WTC11 (cell line): ENCODE measurements at regions not wholly inside any gene's neighbourhood (a gene's known extent, or its start where the extent isn't known, plus 50 kb on each side); places are given as distances from the start of the nearest gene placed in this dataset.

Source experiments
- ATF1 ChIP-seq: sonication (generic); formaldehyde crosslinking; IDR thresholded peaks from 2 replicates; pipeline ENCODE4 v1.8.1; 2023; ENCODE audit warnings: mild to moderate bottlenecking, moderate library complexity, missing genetic modification reagents
- CBFB ChIP-seq: sonication (generic); formaldehyde crosslinking; IDR thresholded peaks from 2 replicates; pipeline ENCODE4 v1.8.1; 2022; ENCODE audit warnings: mild to moderate bottlenecking, low read depth, missing genetic modification reagents
- CREM ChIP-seq: sonication (generic); formaldehyde crosslinking; IDR thresholded peaks from 2 replicates; pipeline ENCODE4 v1.8.1; 2022; ENCODE audit warnings: mild to moderate bottlenecking, missing genetic modification reagents, moderate library complexity
- FOXJ3 ChIP-seq: sonication (generic); formaldehyde crosslinking; IDR thresholded peaks from 2 replicates; pipeline ENCODE4 v1.9.0; 2021; ENCODE audit warnings: missing genetic modification reagents, mild to moderate bottlenecking, borderline replicate concordance
- FOXK1 ChIP-seq: sonication (generic); formaldehyde crosslinking; IDR thresholded peaks from 2 replicates; pipeline ENCODE4 v1.8.0; 2022; ENCODE audit warnings: mild to moderate bottlenecking, moderate library complexity, missing genetic modification reagents
- NR2C2 ChIP-seq: sonication (generic); formaldehyde crosslinking; IDR thresholded peaks from 2 replicates; pipeline ENCODE4 v1.8.0; 2022; ENCODE audit warnings: mild to moderate bottlenecking, missing genetic modification reagents
- TEAD4 ChIP-seq: sonication (generic); formaldehyde crosslinking; IDR thresholded peaks from 2 replicates; pipeline ENCODE4 v1.8.0; 2022; ENCODE audit warnings: mild to moderate bottlenecking, missing genetic modification reagents
- ZNF138 ChIP-seq: sonication (generic); formaldehyde crosslinking; conservative IDR thresholded peaks from 2 replicates; pipeline ENCODE4 v1.8.1; 2022; ENCODE audit warnings: mild to moderate bottlenecking, moderate library complexity, missing genetic modification reagents
- TF ChIP-seq, protein P1 (sequence below): fragments of 200-600 bp; IDR thresholded peaks from 2 replicates; pipeline ENCODE4 v1.8.0; 2022; ENCODE audit warnings: antibody characterized with exemption
- TF ChIP-seq, protein P2 (sequence below): sonication (generic); formaldehyde crosslinking; IDR thresholded peaks from 2 replicates; pipeline ENCODE4 v1.8.1; 2023; ENCODE audit warnings: mild to moderate bottlenecking, missing genetic modification reagents, borderline replicate concordance
- TF ChIP-seq, protein P3 (sequence below): sonication (generic); formaldehyde crosslinking; IDR thresholded peaks from 2 replicates; pipeline ENCODE4 v1.8.1; 2023; ENCODE audit warnings: mild to moderate bottlenecking, missing genetic modification reagents, moderate library complexity
- TF ChIP-seq, protein P4 (sequence below): sonication (generic); formaldehyde crosslinking; IDR thresholded peaks from 2 replicates; pipeline ENCODE4 v1.8.0; 2022; ENCODE audit warnings: mild to moderate bottlenecking, missing genetic modification reagents
- TF ChIP-seq, protein P5 (sequence below): sonication (generic); formaldehyde crosslinking; IDR thresholded peaks from 2 replicates; pipeline ENCODE4 v1.8.1; 2022; ENCODE audit warnings: low read depth, missing genetic modification reagents, borderline replicate concordance
- TF ChIP-seq, protein P6 (sequence below): sonication (generic); formaldehyde crosslinking; IDR thresholded peaks from 2 replicates; pipeline ENCODE4 v1.8.0; 2022; ENCODE audit warnings: mild to moderate bottlenecking, missing genetic modification reagents

DNA sequence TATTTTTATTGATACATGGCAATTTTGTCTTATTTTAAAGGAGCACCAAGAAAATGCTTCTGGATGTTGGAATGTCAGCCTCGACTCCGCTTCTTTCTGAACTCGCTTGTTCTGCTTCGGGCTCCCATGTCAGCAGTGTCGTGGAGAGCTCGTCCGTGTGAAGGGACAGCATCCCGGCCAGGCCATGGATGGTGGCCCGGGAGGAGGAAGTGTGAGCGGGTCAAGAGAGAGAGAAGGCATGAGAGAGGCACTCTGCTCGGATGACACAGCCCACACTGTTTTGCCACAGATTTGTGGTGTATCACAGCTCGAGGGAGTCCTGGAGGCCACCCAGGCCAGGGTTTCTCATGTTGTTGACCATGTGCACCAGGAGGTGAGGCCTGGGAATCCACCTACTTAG, 107.0 kb downstream of the TRAPPC11 start:
- TF ChIP-seq, protein P1, sequence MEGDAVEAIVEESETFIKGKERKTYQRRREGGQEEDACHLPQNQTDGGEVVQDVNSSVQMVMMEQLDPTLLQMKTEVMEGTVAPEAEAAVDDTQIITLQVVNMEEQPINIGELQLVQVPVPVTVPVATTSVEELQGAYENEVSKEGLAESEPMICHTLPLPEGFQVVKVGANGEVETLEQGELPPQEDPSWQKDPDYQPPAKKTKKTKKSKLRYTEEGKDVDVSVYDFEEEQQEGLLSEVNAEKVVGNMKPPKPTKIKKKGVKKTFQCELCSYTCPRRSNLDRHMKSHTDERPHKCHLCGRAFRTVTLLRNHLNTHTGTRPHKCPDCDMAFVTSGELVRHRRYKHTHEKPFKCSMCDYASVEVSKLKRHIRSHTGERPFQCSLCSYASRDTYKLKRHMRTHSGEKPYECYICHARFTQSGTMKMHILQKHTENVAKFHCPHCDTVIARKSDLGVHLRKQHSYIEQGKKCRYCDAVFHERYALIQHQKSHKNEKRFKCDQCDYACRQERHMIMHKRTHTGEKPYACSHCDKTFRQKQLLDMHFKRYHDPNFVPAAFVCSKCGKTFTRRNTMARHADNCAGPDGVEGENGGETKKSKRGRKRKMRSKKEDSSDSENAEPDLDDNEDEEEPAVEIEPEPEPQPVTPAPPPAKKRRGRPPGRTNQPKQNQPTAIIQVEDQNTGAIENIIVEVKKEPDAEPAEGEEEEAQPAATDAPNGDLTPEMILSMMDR = no peak
- TF ChIP-seq TEAD4 (CRISPR knock-in tag) (no peak), CREM (CRISPR knock-in tag) (no peak), ATF1 (no peak), CBFB (CRISPR knock-in tag) (no peak), FOXK1 (CRISPR knock-in tag) (no peak), FOXJ3 (no peak), NR2C2 (CRISPR knock-in tag) (no peak), ZNF138 (CRISPR knock-in tag) (no peak)
- TF ChIP-seq, protein P2, sequence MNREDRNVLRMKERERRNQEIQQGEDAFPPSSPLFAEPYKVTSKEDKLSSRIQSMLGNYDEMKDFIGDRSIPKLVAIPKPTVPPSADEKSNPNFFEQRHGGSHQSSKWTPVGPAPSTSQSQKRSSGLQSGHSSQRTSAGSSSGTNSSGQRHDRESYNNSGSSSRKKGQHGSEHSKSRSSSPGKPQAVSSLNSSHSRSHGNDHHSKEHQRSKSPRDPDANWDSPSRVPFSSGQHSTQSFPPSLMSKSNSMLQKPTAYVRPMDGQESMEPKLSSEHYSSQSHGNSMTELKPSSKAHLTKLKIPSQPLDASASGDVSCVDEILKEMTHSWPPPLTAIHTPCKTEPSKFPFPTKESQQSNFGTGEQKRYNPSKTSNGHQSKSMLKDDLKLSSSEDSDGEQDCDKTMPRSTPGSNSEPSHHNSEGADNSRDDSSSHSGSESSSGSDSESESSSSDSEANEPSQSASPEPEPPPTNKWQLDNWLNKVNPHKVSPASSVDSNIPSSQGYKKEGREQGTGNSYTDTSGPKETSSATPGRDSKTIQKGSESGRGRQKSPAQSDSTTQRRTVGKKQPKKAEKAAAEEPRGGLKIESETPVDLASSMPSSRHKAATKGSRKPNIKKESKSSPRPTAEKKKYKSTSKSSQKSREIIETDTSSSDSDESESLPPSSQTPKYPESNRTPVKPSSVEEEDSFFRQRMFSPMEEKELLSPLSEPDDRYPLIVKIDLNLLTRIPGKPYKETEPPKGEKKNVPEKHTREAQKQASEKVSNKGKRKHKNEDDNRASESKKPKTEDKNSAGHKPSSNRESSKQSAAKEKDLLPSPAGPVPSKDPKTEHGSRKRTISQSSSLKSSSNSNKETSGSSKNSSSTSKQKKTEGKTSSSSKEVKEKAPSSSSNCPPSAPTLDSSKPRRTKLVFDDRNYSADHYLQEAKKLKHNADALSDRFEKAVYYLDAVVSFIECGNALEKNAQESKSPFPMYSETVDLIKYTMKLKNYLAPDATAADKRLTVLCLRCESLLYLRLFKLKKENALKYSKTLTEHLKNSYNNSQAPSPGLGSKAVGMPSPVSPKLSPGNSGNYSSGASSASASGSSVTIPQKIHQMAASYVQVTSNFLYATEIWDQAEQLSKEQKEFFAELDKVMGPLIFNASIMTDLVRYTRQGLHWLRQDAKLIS (CRISPR knock-in tag) = no peak
- TF ChIP-seq, protein P3, sequence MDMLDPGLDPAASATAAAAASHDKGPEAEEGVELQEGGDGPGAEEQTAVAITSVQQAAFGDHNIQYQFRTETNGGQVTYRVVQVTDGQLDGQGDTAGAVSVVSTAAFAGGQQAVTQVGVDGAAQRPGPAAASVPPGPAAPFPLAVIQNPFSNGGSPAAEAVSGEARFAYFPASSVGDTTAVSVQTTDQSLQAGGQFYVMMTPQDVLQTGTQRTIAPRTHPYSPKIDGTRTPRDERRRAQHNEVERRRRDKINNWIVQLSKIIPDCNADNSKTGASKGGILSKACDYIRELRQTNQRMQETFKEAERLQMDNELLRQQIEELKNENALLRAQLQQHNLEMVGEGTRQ (CRISPR knock-in tag) = no peak
- TF ChIP-seq, protein P4, sequence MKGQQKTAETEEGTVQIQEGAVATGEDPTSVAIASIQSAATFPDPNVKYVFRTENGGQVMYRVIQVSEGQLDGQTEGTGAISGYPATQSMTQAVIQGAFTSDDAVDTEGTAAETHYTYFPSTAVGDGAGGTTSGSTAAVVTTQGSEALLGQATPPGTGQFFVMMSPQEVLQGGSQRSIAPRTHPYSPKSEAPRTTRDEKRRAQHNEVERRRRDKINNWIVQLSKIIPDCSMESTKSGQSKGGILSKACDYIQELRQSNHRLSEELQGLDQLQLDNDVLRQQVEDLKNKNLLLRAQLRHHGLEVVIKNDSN = no peak
- TF ChIP-seq, protein P5, sequence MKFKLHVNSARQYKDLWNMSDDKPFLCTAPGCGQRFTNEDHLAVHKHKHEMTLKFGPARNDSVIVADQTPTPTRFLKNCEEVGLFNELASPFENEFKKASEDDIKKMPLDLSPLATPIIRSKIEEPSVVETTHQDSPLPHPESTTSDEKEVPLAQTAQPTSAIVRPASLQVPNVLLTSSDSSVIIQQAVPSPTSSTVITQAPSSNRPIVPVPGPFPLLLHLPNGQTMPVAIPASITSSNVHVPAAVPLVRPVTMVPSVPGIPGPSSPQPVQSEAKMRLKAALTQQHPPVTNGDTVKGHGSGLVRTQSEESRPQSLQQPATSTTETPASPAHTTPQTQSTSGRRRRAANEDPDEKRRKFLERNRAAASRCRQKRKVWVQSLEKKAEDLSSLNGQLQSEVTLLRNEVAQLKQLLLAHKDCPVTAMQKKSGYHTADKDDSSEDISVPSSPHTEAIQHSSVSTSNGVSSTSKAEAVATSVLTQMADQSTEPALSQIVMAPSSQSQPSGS (CRISPR knock-in tag) = no peak
- TF ChIP-seq, protein P6, sequence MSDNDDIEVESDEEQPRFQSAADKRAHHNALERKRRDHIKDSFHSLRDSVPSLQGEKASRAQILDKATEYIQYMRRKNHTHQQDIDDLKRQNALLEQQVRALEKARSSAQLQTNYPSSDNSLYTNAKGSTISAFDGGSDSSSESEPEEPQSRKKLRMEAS (CRISPR knock-in tag) = no peak
